Adipocyte (in vitro differentiated cells): ENCODE measurements at regions not wholly inside any gene's neighbourhood (a gene's known extent, or its start where the extent isn't known, plus 50 kb on each side); places are given as distances from the start of the nearest gene placed in this dataset.

Source experiments
- DNase-seq: peaks from one replicate; pipeline ENCODE4 v3.0.0-alpha.2; 2015; ENCODE audit warnings: low read depth
- H3K27me3 ChIP-seq: replicated peaks from 2 replicates; pipeline ENCODE4 v1.7.0; 2013; ENCODE audit warnings: mild to moderate bottlenecking, low read length, moderate library complexity; ENCODE audit not compliant: control insufficient read depth, insufficient read depth
- H3K36me3 ChIP-seq: 2 replicates; pipeline ENCODE4 v1.7.0; 2013; ENCODE audit warnings: low read length, mild to moderate bottlenecking, moderate library complexity; ENCODE audit not compliant: control insufficient read depth, insufficient read depth, severe bottlenecking
- H3K4me1 ChIP-seq: 2 replicates; pipeline ENCODE4 v1.7.0; 2013; ENCODE audit warnings: mild to moderate bottlenecking, low read length, moderate library complexity; ENCODE audit not compliant: control insufficient read depth, insufficient read depth
- H3K4me3 ChIP-seq: 2 replicates; pipeline ENCODE4 v1.7.0; 2013; ENCODE audit warnings: mild to moderate bottlenecking, low read length, moderate library complexity
- H3K9ac ChIP-seq: 2 replicates; pipeline ENCODE4 v1.7.0; 2013; ENCODE audit warnings: mild to moderate bottlenecking, low read length, moderate library complexity
- H3K9me3 ChIP-seq: 2 replicates; pipeline ENCODE4 v1.7.0; 2013; ENCODE audit warnings: mild to moderate bottlenecking, low read length, moderate library complexity; ENCODE audit not compliant: control insufficient read depth

DNA sequence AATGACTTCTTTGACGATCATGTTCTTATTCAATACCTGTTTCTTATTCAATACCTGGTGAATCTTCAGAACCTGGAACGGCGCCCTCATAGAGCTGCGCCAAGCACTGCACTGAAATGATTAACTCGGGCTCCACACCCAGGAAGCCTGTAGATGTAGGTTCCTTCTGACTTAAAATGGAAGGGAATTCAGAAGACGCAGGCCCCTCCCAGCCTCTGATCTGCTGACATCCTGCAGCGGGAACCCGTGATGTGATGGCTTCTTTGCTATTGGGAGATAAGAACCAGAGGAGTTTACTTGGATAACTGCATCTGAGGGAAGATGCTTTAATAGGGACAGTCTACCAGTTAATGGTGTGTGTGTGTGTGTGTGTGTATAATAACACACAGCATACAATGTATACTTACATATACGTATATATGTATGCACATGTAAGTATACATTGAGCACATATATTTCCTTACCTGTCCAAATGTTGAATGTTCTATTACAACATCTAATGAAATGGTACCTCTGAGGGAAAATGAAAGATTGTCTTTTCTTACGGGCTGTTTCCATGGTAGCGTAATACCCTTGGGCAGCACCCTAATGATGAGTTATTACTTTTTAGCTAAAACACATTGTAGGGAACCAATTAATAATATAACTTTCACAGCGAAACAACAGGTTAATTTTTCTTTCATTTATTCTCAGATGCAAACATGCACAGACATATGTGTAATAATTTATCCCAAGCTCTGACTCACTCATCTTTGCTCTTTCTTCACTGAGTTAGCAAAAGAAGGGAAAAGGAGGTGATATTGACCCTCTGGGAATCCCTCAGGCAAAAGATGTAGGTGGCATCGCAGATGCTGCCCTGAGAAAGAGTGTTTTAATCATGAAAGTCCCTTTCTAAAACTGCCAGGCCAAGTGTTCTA is 379.8 kb downstream of the SIPA1L2 start:
- Histone ChIP-seq H3K4me3 (no peak overlapping the region), H3K4me1 (no peaks in the 10 kb centered on the region), H3K36me3 (no peaks in the 10 kb centered on the region), H3K9me3 (no peaks in the 10 kb centered on the region), H3K27me3 (no peaks in the 10 kb centered on the region), H3K9ac (no peak overlapping the region)
- DNase-seq: no peak

DNA sequence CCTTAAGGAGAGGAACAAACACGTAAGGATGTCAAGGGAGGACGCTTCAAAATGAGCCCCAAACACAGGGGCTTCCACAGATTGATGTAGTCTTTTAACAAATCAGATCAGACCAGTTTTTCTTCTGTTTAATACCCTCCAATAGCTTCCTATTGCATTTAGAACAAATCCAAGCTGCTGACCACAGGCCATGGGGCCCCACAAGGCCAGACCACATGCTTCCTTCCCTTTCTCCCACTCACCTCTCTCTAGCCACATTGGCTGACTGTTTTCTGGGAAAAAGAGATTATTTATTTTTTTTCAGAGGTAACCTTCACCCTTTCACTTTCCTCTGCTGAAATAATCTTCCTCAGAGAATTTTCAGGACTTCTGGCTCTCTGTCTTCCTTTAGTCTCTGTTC is 380.6 kb downstream of the SIPA1L2 start:
- Histone ChIP-seq H3K4me1 (no peaks in the 10 kb centered on the region), H3K36me3 (no peaks in the 10 kb centered on the region)

DNA sequence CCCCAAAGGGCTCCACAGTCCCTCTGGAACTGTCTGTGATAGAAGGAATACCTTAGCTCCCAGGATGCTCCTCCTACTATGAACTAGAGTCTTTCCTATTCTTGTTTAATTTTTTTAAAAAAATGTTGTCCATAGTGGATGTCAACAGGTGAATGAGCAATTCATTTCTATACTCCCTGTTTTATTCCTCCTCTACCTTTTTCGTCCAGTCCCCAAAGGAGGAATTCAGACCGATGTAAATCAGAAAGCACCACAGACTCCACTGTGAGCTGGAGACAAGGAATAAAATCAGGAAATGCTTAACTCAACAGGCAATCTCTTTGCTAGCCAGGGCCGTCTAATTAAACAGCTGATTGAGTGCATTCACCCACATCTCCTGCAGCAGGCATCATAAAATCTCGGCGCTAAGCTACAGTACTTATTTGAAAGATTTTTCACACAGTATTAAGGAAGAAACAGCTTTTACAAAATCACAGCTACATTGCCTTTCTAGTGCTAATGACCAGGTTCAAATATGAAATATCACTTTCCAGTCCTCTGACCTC is 381.6 kb downstream of the SIPA1L2 start:
- no peak overlapping the region for H3K4me3 ChIP-seq
- H3K9me3 ChIP-seq: no peaks in the 10 kb centered on the region
- no peak for DNase-seq
- H3K27me3 ChIP-seq: no peaks in the 10 kb centered on the region
- H3K9ac ChIP-seq: no peak overlapping the region
- no peaks in the 10 kb centered on the region for H3K36me3 ChIP-seq
- H3K4me1 ChIP-seq: no peaks in the 10 kb centered on the region

More for the DNA sequence above, 380.6 kb downstream of the SIPA1L2 start:
- Histone ChIP-seq H3K4me3 (no peak overlapping the region), H3K27me3 (no peaks in the 10 kb centered on the region), H3K9me3 (no peaks in the 10 kb centered on the region), H3K9ac (no peak overlapping the region)
- no peak for DNase-seq

DNA sequence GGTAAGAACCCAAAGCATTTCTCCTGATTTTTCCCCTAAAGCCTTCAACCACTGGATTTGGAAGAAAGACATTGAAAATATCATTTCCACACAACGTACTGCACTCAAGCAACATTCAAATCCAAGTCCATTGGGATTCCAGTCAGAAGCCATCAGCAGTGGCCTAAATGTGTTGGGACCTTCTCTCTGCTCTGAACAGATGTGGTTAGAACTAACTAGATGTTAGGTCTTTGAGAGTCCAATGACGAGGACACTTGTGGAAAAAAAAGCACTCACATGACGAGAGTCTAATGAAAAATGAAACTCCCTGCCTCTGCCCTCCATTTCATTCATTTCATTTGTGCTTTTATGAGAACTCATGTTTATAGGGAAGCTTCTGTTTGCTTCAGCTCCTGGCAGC is 382.3 kb downstream of the SIPA1L2 start:
- no peak overlapping the region for H3K4me3 ChIP-seq
- no peaks in the 10 kb centered on the region for H3K4me1 ChIP-seq
- H3K36me3 ChIP-seq: no peaks in the 10 kb centered on the region
- no peak overlapping the region for H3K9ac ChIP-seq
- H3K27me3 ChIP-seq: no peaks in the 10 kb centered on the region
- no peak for DNase-seq
- H3K9me3 ChIP-seq: no peaks in the 10 kb centered on the region

DNA sequence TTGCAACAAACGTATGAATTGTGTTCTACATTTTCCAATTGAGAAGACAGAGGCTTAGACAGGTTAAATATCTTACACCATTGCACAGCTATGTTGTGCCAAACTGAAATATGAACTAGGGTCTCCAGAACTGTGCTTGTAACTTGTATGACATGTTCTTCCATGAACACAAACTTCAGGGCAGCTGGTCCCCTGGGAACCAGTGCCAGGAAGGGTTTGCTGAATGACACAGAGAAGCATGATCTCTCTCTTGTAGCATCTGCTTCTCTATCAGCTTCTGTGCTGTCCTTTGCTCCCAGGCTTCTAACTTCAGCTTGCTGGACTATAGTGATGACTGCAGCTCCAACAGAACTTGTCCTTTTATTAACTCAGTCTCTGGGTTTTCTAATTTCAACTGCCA is 385.5 kb downstream of the SIPA1L2 start:
- Histone ChIP-seq H3K27me3 (no peaks in the 10 kb centered on the region), H3K36me3 (no peaks in the 10 kb centered on the region), H3K4me1 (no peaks in the 10 kb centered on the region), H3K4me3 (no peak overlapping the region), H3K9ac (no peak overlapping the region), H3K9me3 (no peaks in the 10 kb centered on the region)
- no peak for DNase-seq

DNA sequence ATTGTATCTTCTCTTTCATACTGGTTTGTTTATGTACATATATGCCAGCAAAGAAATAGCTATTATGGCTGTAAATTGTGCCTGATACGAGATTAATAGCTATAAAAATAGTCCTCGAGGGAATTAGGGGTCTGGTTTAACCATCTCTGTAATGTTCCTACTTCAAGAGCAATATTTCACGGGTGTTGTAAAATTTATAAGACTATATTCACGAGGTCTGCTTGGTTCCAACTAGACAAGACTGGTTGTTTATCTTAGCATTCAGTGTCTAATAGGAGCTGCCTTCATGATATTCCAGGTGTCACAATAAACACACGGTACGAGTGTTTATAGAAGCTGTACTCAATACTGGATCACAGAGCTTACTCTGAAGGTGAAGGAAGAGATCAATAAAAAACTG is 389.9 kb downstream of the SIPA1L2 start:
- no peak overlapping the region for H3K9ac ChIP-seq
- H3K4me1 ChIP-seq: no peaks in the 10 kb centered on the region
- no peaks in the 10 kb centered on the region for H3K9me3 ChIP-seq
- H3K27me3 ChIP-seq: no peaks in the 10 kb centered on the region
- DNase-seq: no peak
- no peak overlapping the region for H3K4me3 ChIP-seq
- H3K36me3 ChIP-seq: no peaks in the 10 kb centered on the region

DNA sequence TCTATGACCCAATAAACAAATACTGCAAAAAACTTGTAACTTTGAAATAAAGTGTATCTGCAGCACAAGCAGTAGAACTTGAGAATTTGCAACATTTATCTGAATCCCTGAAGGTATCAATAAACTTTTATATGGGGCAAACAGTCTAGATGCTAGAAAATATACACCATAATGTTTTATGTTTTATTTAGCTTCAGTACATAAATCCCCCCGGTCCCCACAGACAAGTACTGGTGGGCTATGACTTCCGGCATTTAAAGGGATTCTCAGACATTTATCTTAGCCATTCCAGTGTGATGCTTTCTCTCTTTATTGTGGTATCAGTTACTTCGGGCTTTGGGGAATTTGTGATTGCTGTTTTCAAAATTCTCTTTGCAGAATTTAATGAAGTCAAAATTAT is 390.4 kb downstream of the SIPA1L2 start:
- Histone ChIP-seq H3K9me3 (no peaks in the 10 kb centered on the region), H3K9ac (no peak overlapping the region), H3K36me3 (no peaks in the 10 kb centered on the region), H3K27me3 (no peaks in the 10 kb centered on the region), H3K4me1 (no peaks in the 10 kb centered on the region), H3K4me3 (no peak overlapping the region)
- no peak for DNase-seq

DNA sequence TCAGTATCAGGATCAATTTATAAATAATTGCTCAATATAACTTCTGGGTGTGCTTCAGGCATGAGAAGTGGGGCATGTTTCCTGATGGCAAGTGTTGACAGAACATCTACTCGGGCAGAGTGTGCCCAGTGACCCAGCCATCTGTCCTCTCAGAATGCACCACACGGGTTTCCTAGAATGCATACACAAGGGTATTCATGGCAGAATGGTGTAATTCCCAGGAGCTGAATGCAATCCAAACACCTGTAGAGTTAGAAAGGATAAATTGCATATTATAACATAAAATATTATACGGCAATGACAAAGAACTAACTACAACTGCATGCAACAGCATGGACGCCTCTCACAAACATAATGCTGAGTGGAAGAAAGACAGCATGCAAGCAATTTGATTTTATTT is 391.9 kb downstream of the SIPA1L2 start:
- Histone ChIP-seq H3K36me3 (no peaks in the 10 kb centered on the region), H3K9ac (no peak overlapping the region), H3K4me1 (no peaks in the 10 kb centered on the region), H3K9me3 (no peaks in the 10 kb centered on the region), H3K27me3 (no peaks in the 10 kb centered on the region), H3K4me3 (no peak overlapping the region)
- DNase-seq: no peak

DNA sequence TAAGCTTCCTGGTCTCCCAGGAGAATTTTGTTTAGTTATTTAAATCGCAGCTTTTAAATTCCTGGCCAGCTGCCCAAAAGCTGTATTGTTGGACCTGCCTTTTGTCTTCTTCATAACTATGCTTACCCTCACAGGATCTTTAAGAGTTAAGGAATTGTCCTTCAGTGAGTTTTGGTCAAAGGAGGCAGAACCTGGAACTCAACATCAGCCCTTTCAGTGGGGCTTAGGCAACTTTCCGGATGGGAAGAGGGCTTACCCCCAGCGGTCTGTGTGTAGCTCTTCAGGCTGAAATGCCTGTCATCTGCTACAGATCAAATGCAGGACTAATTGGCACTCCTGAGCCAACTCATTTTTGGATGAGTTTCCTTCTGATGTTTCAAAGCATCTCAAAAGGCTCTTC is 402.6 kb downstream of the SIPA1L2 start:
- H3K4me1 ChIP-seq: no peaks in the 10 kb centered on the region
- no peak for DNase-seq
- no peaks in the 10 kb centered on the region for H3K27me3 ChIP-seq
- no peaks in the 10 kb centered on the region for H3K9me3 ChIP-seq
- H3K36me3 ChIP-seq: no peaks in the 10 kb centered on the region
- no peak overlapping the region for H3K4me3 ChIP-seq
- no peak overlapping the region for H3K9ac ChIP-seq

DNA sequence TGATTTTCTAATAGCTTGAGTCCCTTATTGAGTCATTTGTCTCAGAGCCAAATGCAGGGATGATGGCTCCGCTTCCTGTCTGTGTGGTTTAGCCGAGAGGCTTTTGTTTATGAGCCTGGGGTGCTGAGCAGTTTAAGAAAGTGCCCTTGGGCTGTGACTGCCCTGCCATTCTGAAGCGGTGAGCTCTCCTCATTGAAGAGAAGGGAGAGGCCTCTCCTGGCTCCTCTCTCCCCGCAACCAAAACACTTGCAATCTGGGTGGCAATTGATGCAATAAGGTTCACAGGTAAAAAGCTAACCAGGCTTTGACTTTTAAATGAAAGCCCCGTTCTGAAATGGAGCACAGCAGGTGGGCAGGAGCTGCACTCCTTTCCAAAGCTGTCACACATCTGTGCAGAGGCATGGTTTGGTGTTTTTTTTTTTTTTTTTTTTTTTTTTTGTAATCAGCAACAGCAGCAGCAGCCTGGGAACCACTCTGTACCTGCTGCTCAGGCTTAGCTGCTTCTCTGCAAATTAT is 403.7 kb downstream of the SIPA1L2 start:
- Histone ChIP-seq H3K9ac (no peak overlapping the region), H3K9me3 (no peaks in the 10 kb centered on the region), H3K36me3 (no peaks in the 10 kb centered on the region), H3K27me3 (no peaks in the 10 kb centered on the region), H3K4me1 (no peaks in the 10 kb centered on the region), H3K4me3 (no peak overlapping the region)
- peak; percentile 51 for DNase-seq

DNA sequence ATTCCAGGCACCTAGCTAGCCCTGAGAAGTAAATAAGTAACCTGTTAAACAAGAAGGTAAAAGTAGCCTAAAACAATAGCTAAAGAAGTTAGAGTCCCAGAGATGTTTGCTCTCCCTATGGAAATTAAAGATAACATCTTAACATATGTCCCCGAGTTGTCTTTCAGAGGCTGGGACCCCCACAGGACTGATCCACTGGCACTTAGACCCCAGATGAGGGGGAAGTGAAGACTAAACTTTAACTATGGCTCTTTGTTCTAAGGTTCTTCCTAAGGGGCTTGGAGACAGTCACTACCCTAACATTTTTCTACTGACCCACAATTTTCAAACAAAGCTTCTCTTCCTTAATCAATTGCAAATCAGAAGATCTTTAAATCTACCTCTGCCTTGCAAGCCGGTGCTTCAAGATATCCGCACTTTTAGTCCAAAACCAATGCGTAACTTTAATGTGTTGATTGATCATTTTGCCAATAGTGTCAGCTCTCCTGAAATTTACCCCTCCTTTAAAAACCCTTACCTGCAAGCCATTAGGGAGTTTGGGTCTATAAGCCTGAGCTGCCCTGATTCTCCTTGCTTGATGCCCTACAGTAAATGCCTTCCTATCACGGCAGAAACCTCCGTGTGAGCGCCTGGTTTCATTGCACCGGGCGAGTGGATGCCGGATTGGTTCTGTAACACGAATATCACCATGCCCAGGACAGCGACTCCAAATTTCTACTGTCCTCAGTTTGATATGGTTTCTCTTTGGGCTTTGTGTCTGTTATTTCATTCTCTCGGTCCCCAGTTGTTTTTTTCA is 404.4 kb downstream of the SIPA1L2 start:
- no peaks in the 10 kb centered on the region for H3K4me1 ChIP-seq
- no peak for DNase-seq
- H3K36me3 ChIP-seq: no peaks in the 10 kb centered on the region
- no peaks in the 10 kb centered on the region for H3K9me3 ChIP-seq
- H3K27me3 ChIP-seq: no peaks in the 10 kb centered on the region
- H3K4me3 ChIP-seq: no peak overlapping the region
- H3K9ac ChIP-seq: no peak overlapping the region
